ENCODE measurements at regions not wholly inside any gene's neighbourhood (a gene's known extent, or its start where the extent isn't known, plus 50 kb on each side); places are given as distances from the start of the nearest gene placed in this dataset.
"Not testable (repeated sequence)": the region's sequence is repeated elsewhere in the genome, so short reads cannot be mapped to it uniquely, and the experiment has no call there.

DNA sequence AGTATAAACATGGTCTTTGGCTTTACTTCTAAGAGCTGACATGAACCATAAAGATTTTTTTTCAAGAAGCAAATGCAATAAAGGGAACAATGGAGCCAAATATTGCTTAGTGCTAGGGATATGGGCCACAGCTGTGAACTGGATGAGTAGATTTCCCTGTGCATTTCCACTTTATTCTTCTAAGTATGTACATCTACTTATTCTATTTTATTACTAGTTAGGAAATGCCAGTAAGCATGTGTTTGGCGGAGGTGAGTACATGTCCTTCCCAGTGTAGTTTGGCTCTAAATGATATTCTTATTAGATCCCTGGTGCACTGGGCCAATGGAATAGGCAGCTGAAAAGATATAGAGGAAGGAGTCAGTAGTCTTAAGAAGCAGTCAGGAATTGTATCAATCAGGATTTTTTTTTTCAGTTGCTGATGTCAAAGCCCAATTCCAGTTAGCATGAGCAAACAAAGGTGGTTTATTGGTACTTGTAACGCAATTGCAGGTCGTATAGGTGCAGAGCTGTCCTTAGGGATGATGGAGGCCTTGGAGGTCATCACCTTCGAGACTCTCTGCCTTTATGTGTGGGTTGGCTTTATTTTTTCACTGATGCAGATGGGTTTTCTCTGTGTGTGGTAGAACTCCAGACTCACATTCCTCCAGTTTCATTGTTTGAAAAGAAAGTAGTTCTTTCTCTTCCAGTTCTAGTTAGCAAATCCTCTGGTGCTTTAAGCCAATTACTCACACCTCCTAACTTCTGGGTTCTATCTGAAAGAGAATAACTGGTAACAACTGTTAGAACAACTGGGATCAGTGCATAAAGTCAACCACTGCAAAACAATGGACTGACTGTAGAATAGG is 139.0 kb upstream of the LRIG3 start:
- H3K4me3 ChIP-seq (ENCODE audit: low read depth, low read length) = no peak overlapping the region
- TF ChIP-seq, protein P1, sequence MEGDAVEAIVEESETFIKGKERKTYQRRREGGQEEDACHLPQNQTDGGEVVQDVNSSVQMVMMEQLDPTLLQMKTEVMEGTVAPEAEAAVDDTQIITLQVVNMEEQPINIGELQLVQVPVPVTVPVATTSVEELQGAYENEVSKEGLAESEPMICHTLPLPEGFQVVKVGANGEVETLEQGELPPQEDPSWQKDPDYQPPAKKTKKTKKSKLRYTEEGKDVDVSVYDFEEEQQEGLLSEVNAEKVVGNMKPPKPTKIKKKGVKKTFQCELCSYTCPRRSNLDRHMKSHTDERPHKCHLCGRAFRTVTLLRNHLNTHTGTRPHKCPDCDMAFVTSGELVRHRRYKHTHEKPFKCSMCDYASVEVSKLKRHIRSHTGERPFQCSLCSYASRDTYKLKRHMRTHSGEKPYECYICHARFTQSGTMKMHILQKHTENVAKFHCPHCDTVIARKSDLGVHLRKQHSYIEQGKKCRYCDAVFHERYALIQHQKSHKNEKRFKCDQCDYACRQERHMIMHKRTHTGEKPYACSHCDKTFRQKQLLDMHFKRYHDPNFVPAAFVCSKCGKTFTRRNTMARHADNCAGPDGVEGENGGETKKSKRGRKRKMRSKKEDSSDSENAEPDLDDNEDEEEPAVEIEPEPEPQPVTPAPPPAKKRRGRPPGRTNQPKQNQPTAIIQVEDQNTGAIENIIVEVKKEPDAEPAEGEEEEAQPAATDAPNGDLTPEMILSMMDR (IDR thresholded peaks at IDR 0.05; ENCODE audit: insufficient read depth, low read depth, low read length, missing control alignments) = no peak
- no peak for DNase-seq (ENCODE audit: low read depth)

DNA sequence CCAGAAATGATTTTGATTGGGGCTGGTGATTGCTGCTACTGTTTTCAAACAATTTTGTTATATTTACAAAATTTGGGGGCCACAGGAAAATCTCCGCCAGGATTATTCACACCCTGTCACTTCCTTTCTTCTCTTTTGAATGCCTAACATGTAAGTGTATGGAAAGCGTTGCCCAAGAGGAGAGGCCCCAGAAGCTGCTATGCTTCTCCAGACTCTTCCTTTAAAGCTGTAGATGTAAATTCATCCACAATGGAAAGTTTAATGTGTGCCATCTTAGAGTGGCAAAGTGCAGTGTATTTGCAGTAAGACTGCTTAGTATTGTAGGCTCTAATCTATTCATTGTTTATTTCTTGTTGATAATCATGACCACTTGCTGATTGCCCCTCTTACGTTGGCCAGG is 136.7 kb upstream of the LRIG3 start:
- DNase-seq (ENCODE audit: low read depth) = no peak
- TF ChIP-seq, protein P1 (IDR thresholded peaks at IDR 0.05; ENCODE audit: insufficient read depth, low read depth, low read length, missing control alignments) = no peak
- no peak overlapping the region for H3K4me3 ChIP-seq (ENCODE audit: low read depth, low read length)

DNA sequence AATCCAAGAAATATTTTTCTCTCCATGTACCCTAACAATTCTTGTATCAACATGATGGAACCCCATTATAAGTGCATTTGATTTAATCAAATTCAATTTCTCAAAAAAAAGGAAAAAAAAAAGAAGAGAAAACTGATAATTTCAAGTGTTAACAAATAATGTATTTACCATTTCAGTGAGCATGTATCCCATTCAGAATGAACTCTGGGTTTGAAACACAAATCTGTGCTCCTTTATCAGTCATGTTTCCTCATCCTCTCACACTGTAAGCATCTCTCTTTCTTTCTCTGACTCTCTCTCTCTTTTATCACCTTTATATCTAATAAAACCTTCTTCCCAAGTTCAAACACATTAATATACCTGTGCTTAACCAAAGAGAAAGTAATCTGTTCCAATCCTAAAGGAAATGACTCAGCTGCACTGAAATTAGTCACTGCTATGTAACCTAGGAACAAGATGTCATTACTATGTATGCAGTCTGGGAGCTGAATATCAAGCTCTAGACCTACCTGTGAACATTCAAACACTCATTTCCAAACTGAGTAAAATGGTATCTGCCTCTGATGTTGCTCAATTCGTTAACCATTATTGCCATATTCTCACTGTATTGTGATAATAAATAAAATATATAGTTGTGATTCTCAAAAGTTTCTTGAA is 135.0 kb upstream of the LRIG3 start:
- peak; percentile 37 for DNase-seq (ENCODE audit: low read depth)
- no peak overlapping the region for H3K4me3 ChIP-seq (ENCODE audit: low read depth, low read length)
- TF ChIP-seq, protein P1 (IDR thresholded peaks at IDR 0.05; ENCODE audit: insufficient read depth, low read depth, low read length, missing control alignments) = no peak

DNA sequence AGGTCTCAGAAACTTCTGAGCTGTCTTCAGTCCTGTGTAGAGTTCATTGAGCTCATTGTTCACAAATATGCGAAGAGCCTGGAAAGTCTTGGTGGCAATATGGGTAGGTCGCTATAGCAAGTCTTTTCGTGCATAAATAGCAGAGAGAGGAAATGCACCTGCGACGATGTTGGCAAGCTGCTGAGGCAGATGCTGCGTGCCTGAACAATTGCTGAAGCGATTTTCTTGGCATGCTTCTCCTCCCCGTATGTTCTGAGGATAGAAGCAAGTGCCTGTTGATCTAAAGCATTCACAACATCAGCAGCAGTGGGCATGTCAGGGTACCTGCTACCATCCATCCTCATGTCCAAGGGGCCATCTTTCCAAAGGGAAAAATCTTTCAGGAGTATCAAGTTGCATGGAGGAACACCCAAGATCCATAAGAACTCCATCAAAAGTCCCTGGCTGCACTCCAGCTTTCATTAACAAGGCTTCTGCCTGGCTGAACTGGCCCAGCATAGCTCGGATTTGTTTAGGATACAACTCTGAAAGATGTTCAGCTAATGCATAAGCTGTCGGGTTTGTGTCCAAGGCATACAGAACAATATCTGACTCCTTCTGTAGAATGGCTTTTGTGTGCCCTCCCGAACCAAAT is 133.1 kb upstream of the LRIG3 start:
- not testable (repeated sequence) for H3K4me3 ChIP-seq (ENCODE audit: low read depth, low read length); DNase-seq (ENCODE audit: low read depth)

DNA sequence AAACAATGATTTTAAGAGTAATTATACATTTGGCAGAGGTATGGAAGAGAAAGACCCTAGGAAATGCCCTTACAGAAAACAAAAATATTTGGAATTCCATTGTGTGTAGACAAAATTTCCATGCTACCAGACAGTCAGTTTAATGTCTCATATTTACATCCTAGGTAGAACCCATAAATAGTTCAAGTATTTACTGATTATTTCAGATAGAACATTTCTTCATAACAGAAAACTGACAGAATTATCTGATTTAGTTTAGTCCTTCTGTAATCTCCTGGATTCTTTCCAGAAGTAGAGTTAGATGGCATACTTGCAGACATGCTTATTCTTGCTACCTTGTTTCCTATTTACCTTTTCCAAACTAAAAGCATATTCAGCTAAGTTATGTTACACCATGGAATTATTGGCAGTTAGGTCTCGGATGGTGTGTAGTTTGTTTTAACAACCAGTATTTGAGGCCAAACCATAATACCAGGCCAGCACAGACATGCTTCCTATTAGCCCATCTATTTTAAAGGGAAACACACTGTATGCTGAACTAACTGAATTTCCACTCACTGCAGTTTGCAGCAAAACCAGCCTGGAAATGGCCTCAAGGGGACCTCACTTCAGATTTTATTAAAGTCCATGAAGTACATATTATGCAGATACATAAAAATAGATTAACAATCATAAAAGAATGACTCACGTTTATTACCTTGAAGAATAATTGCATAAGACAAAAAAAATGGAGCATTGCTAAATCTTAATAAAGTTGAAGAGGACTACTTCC is 126.6 kb upstream of the LRIG3 start:
- H3K4me3 ChIP-seq (ENCODE audit: low read depth, low read length) = no peak overlapping the region
- no peak for DNase-seq (ENCODE audit: low read depth)
- TF ChIP-seq, protein P1 (IDR thresholded peaks at IDR 0.05; ENCODE audit: insufficient read depth, low read depth, low read length, missing control alignments) = no peak

DNA sequence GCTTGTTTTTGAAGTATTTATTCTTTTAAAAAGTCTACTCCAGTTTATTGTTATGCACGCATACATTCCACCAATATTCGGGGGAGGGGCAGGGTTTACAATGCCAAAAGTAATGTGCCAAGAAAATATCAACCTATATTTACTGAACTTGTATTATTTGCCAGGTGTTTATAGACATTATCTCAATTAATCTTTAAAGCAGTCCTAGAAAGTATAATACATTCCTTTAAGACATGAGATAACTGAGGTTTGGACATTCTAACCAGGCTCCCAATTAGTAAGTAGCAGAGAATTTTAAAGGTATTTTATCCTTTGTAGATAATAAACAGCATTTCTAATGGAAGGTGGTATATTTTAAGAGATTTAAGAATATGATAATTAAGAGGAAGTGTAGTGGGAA is 124.5 kb upstream of the LRIG3 start:
- no peak for DNase-seq (ENCODE audit: low read depth)
- TF ChIP-seq, protein P1 (IDR thresholded peaks at IDR 0.05; ENCODE audit: insufficient read depth, low read depth, low read length, missing control alignments) = no peak
- no peak overlapping the region for H3K4me3 ChIP-seq (ENCODE audit: low read depth, low read length)

All from GM12865 (cell line).